Keratinocyte (primary cell): ENCODE measurements at regions not wholly inside any gene's neighbourhood (a gene's known extent, or its start where the extent isn't known, plus 50 kb on each side); places are given as distances from the start of the nearest gene placed in this dataset.

Source experiments
- DNase-seq: peaks from one replicate; pipeline ENCODE4 v3.0.0-alpha.2; 2011; ENCODE audit warnings: low read depth, missing footprints, low spot score
- FAIRE-seq: peaks from 2 replicates; lab custom pipeline; 2011; peaks lifted over from hg19 to GRCh38; lab: Jason Lieb, UNC
- H2AFZ ChIP-seq: 2 replicates; pipeline ENCODE4 v1.6.0; 2012; ENCODE audit warnings: low read length, control low read depth, inconsistent platforms; ENCODE audit not compliant: control insufficient read depth
- H3K27ac ChIP-seq: 2 replicates; pipeline ENCODE4 v1.5.1; 2011; ENCODE audit warnings: low read length; ENCODE audit not compliant: control insufficient read depth, insufficient read depth
- H3K27me3 ChIP-seq: 3 replicates; pipeline ENCODE4 v1.6.0; 2011; ENCODE audit warnings: low read length; ENCODE audit not compliant: control insufficient read depth, insufficient read depth; ENCODE audit errors: extremely low read depth
- H3K36me3 ChIP-seq, 2 experiments: 2 replicates in 1 of 2; 3 replicates in 1 of 2; pipeline ENCODE4 v1.5.1; 2011; ENCODE audit warnings: low read length in 2 of 2, mild to moderate bottlenecking in 1 of 2; ENCODE audit not compliant: control insufficient read depth in 2 of 2, insufficient read depth in 2 of 2; ENCODE audit errors: extremely low read depth in 1 of 2
- H3K4me1 ChIP-seq: 3 replicates; pipeline ENCODE4 v1.5.1; 2011; ENCODE audit warnings: low read length; ENCODE audit not compliant: control insufficient read depth, insufficient read depth; ENCODE audit errors: extremely low read depth
- H3K4me2 ChIP-seq: 3 replicates; pipeline ENCODE4 v1.6.0; 2011; ENCODE audit warnings: low read depth, low read length; ENCODE audit not compliant: control insufficient read depth, insufficient read depth; ENCODE audit errors: extremely low read depth
- H3K4me3 ChIP-seq, 3 experiments: fragments of 200-600 bp in 1 of 3; sonication (generic) in 1 of 3; 2 replicates in 2 of 3; 3 replicates in 1 of 3; pipeline ENCODE4 v1.5.1; 2011 to 2016; ENCODE audit warnings: low read length in 3 of 3, mild to moderate bottlenecking in 3 of 3, control low read depth in 2 of 3, inconsistent platforms in 1 of 3, low read depth in 1 of 3, mixed read lengths in 1 of 3, mixed run types in 1 of 3, moderate library complexity in 1 of 3; ENCODE audit not compliant: control insufficient read depth in 2 of 3, insufficient read depth in 2 of 3; ENCODE audit errors: extremely low read depth in 1 of 3
- H3K79me2 ChIP-seq: 2 replicates; pipeline ENCODE4 v1.6.0; 2012; ENCODE audit warnings: low read length; ENCODE audit not compliant: control insufficient read depth, insufficient read depth
- H3K9ac ChIP-seq: 3 replicates; pipeline ENCODE4 v1.6.0; 2011; ENCODE audit warnings: low read length; ENCODE audit not compliant: control insufficient read depth, insufficient read depth; ENCODE audit errors: extremely low read depth
- H3K9me1 ChIP-seq: 3 replicates; pipeline ENCODE4 v1.6.0; 2011; ENCODE audit warnings: low read length; ENCODE audit not compliant: control insufficient read depth, insufficient read depth; ENCODE audit errors: extremely low read depth
- H3K9me3 ChIP-seq: 2 replicates; pipeline ENCODE4 v1.5.1; 2012; ENCODE audit warnings: low read depth, low read length; ENCODE audit not compliant: control insufficient read depth
- H4K20me1 ChIP-seq: 3 replicates; pipeline ENCODE4 v1.6.0; 2011; ENCODE audit warnings: low read length; ENCODE audit not compliant: control insufficient read depth, insufficient read depth; ENCODE audit errors: extremely low read depth
- EZH2 ChIP-seq: IDR thresholded peaks from one replicate; pipeline ENCODE4 v1.6.1; 2012; ENCODE audit warnings: inconsistent platforms, mild to moderate bottlenecking, low read length, moderate library complexity
- dilution Hi-C: fragments of 300-500 bp; cut with MboI; formaldehyde crosslinking; loops from one replicate; pipeline ENCODE4 v1.7.0; 2020; ENCODE audit warnings: low sequenced_read_pairs; ENCODE audit not compliant: extremely low pct_ligation_motif_present
- TF ChIP-seq, protein P1 (sequence below), 3 experiments: IDR thresholded peaks in 1 of 3; conservative IDR thresholded peaks in 1 of 3; optimal IDR thresholded peaks in 1 of 3; 2 replicates in 2 of 3; 3 replicates in 1 of 3; pipeline versions ENCODE3 to v1.5.1; 2011; ENCODE audit warnings: low read length in 3 of 3, mild to moderate bottlenecking in 3 of 3, moderate library complexity in 2 of 3, control low read depth in 1 of 3, inconsistent platforms in 1 of 3; ENCODE audit not compliant: insufficient read depth in 2 of 3; ENCODE audit errors: extremely low read depth in 1 of 3

DNA sequence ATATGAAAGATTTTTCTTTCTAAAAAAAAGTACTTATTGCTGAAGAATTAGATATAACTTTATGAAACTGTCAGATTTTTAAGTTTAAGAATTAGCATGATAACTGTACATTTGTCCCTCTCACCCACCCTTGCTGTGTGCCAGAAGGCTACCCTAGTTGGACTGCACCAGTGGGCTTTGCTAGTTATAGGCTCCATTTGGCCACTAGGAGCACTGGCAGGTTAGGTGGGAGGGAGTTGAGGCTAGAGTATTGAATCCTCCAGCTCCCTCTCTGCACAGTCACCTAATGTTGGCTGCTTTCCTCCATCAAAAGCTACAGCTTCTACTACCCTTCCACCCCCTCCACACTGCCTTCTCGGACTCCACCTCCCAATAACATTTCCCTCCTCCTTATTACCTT, 84.2 kb downstream of the TASL start:
- Histone ChIP-seq H3K4me2 (no peak overlapping the region), H3K27me3 (no peaks in the 10 kb centered on the region), H2AFZ (no peak overlapping the region), H3K4me3 (no peak overlapping the region), H3K79me2 (no peaks in the 10 kb centered on the region), H3K9me3 (no peaks in the 10 kb centered on the region), H4K20me1 (no peaks in the 10 kb centered on the region), H3K4me1 (no peaks in the 10 kb centered on the region), H3K9me1 (no peaks in the 10 kb centered on the region), H3K9ac (no peak overlapping the region), H3K36me3 (no peaks in the 10 kb centered on the region), H3K27ac (no peak overlapping the region)
- dilution Hi-C loops: no loop called here
- no peak for DNase-seq
- FAIRE-seq: no peak
- no peak for TF ChIP-seq EZH2
- TF ChIP-seq, protein P1, sequence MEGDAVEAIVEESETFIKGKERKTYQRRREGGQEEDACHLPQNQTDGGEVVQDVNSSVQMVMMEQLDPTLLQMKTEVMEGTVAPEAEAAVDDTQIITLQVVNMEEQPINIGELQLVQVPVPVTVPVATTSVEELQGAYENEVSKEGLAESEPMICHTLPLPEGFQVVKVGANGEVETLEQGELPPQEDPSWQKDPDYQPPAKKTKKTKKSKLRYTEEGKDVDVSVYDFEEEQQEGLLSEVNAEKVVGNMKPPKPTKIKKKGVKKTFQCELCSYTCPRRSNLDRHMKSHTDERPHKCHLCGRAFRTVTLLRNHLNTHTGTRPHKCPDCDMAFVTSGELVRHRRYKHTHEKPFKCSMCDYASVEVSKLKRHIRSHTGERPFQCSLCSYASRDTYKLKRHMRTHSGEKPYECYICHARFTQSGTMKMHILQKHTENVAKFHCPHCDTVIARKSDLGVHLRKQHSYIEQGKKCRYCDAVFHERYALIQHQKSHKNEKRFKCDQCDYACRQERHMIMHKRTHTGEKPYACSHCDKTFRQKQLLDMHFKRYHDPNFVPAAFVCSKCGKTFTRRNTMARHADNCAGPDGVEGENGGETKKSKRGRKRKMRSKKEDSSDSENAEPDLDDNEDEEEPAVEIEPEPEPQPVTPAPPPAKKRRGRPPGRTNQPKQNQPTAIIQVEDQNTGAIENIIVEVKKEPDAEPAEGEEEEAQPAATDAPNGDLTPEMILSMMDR (optimal IDR thresholded peaks at IDR 0.05 in 1 of 3, IDR thresholded peaks at IDR 0.05 in 1 of 3, conservative IDR thresholded peaks at IDR 0.05 in 1 of 3; ENCODE audit: extremely low read depth in 1 of 3, insufficient read depth in 2 of 3, low read length in 3 of 3): peak in 1 of 3 experiments; percentile 20

DNA sequence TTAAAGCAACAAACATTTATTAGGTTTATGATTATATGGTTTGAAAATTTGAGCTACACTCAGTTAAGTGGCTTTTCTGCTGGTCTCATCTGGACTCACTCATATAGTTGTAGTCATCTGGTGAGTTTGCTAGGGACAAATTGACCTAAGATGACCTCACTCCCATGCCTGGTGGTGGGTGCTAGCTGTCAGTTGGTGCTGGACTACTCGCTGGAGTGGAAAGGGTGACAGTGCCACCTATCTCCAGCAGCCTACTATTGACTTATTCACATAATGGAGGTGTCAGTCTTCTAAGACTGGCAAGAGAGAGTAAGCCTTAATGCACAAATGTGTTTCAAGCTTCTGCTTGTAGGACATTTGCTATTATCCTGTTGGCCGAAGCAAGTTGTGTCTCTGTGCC, 88.2 kb downstream of the TASL start:
- H4K20me1 ChIP-seq: no peaks in the 10 kb centered on the region
- H3K9me3 ChIP-seq: no peaks in the 10 kb centered on the region
- DNase-seq: no peak
- dilution Hi-C loops: no loop called here
- no peaks in the 10 kb centered on the region for H3K27me3 ChIP-seq
- no peak overlapping the region for H3K27ac ChIP-seq
- no peak overlapping the region for H3K9ac ChIP-seq
- no peak overlapping the region for H3K4me2 ChIP-seq
- H2AFZ ChIP-seq: no peak overlapping the region
- H3K9me1 ChIP-seq: no peaks in the 10 kb centered on the region
- no peak overlapping the region for H3K4me3 ChIP-seq
- H3K79me2 ChIP-seq: no peaks in the 10 kb centered on the region
- TF ChIP-seq EZH2: no peak
- TF ChIP-seq, protein P1 (optimal IDR thresholded peaks at IDR 0.05 in 1 of 3, IDR thresholded peaks at IDR 0.05 in 1 of 3, conservative IDR thresholded peaks at IDR 0.05 in 1 of 3; ENCODE audit: extremely low read depth in 1 of 3, insufficient read depth in 2 of 3, low read length in 3 of 3): peak in 2 of 3 experiments; percentile 7 to 12
- no peaks in the 10 kb centered on the region for H3K4me1 ChIP-seq
- FAIRE-seq: no peak
- H3K36me3 ChIP-seq: no peaks in the 10 kb centered on the region
